ENCODE measurements at regions not wholly inside any gene's neighbourhood (a gene's known extent, or its start where the extent isn't known, plus 50 kb on each side); places are given as distances from the start of the nearest gene placed in this dataset.

DNA sequence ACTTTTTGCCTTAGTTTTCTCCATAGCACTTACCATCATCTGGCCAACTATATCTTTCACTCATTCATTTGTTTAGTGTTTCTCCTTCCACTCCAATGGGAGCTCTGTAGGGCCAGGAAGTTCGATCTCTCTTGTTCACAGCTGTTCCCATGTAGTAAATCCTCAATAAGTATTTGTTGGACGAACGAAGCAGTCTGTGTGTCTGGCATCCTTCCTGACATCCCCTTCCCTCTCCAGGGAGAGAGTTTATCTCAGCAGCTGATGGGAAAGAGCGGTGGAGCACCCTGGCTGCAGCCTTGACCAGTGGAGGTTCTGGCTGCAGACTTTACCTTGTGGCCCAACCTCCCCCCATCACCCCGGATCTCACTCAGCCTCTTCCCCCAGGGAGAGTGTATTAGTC is 141.7 kb downstream of the CHST1 start (continued):
- TF ChIP-seq, protein P1, sequence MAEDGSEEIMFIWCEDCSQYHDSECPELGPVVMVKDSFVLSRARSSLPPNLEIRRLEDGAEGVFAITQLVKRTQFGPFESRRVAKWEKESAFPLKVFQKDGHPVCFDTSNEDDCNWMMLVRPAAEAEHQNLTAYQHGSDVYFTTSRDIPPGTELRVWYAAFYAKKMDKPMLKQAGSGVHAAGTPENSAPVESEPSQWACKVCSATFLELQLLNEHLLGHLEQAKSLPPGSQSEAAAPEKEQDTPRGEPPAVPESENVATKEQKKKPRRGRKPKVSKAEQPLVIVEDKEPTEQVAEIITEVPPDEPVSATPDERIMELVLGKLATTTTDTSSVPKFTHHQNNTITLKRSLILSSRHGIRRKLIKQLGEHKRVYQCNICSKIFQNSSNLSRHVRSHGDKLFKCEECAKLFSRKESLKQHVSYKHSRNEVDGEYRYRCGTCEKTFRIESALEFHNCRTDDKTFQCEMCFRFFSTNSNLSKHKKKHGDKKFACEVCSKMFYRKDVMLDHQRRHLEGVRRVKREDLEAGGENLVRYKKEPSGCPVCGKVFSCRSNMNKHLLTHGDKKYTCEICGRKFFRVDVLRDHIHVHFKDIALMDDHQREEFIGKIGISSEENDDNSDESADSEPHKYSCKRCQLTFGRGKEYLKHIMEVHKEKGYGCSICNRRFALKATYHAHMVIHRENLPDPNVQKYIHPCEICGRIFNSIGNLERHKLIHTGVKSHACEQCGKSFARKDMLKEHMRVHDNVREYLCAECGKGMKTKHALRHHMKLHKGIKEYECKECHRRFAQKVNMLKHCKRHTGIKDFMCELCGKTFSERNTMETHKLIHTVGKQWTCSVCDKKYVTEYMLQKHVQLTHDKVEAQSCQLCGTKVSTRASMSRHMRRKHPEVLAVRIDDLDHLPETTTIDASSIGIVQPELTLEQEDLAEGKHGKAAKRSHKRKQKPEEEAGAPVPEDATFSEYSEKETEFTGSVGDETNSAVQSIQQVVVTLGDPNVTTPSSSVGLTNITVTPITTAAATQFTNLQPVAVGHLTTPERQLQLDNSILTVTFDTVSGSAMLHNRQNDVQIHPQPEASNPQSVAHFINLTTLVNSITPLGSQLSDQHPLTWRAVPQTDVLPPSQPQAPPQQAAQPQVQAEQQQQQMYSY (CRISPR knock-in tag; IDR thresholded peaks at IDR 0.05): no peak
- TF ChIP-seq, protein P2, sequence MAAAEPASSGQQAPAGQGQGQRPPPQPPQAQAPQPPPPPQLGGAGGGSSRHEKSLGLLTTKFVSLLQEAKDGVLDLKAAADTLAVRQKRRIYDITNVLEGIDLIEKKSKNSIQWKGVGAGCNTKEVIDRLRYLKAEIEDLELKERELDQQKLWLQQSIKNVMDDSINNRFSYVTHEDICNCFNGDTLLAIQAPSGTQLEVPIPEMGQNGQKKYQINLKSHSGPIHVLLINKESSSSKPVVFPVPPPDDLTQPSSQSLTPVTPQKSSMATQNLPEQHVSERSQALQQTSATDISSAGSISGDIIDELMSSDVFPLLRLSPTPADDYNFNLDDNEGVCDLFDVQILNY (CRISPR knock-in tag; IDR thresholded peaks at IDR 0.05): no peak
- TF ChIP-seq MXD4 (CRISPR knock-in tag; IDR thresholded peaks at IDR 0.05; ENCODE audit: borderline replicate concordance) (no peak), ZNF416 (CRISPR knock-in tag; IDR thresholded peaks at IDR 0.05) (no peak), RORB (CRISPR knock-in tag; IDR thresholded peaks at IDR 0.05) (no peak), GRHL2 (CRISPR knock-in tag; IDR thresholded peaks at IDR 0.05; ENCODE audit: insufficient replicate concordance, severe bottlenecking) (no peak), AFF4 (CRISPR knock-in tag; IDR thresholded peaks at IDR 0.05; ENCODE audit: borderline replicate concordance) (no peak), NFATC4 (CRISPR knock-in tag; IDR thresholded peaks at IDR 0.05) (no peak), ZMAT4 (CRISPR knock-in tag; IDR thresholded peaks at IDR 0.05) (no peak), ZNF121 (CRISPR knock-in tag; IDR thresholded peaks at IDR 0.05) (no peak)

GRCh38 chr11:45518833-45519535 is 146.4 kb downstream of the CHST1 start:
- ChIA-PET CTCF (no interaction called here), POLR2A (no interaction called here)
- ATAC-seq (no peak), DNase-seq (ENCODE audit: low spot score) (no peak)
- no peaks in the 10 kb centered on the region for H3K36me3 Mint-ChIP-seq
- H3K9me3 Mint-ChIP-seq: peaks cover 14% of the 10 kb centered on the region
- H3K4me3 Mint-ChIP-seq: no peak overlapping the region
- peaks cover 19% of the 10 kb centered on the region for H3K27me3 Mint-ChIP-seq (ENCODE audit: low read depth)
- H3K27ac Mint-ChIP-seq: no peak overlapping the region
- H3K4me1 Mint-ChIP-seq: peaks cover 12% of the 10 kb centered on the region
- TF ChIP-seq ZNF121 (CRISPR knock-in tag; IDR thresholded peaks at IDR 0.05) (no peak), RELA (CRISPR knock-in tag; IDR thresholded peaks at IDR 0.05; ENCODE audit: borderline replicate concordance) (no peak), NR1H2 (CRISPR knock-in tag; IDR thresholded peaks at IDR 0.05) (no peak), ZBTB21 (CRISPR knock-in tag; IDR thresholded peaks at IDR 0.05; ENCODE audit: borderline replicate concordance) (no peak), FOXJ3 (CRISPR knock-in tag; IDR thresholded peaks at IDR 0.05; ENCODE audit: borderline replicate concordance) (no peak), E2F4 (CRISPR knock-in tag; IDR thresholded peaks at IDR 0.05; ENCODE audit: borderline replicate concordance, low read depth) (no peak), CREM (CRISPR knock-in tag; IDR thresholded peaks at IDR 0.05) (no peak), IRF2 (CRISPR knock-in tag; IDR thresholded peaks at IDR 0.05; ENCODE audit: borderline replicate concordance, low read depth) (no peak)
- TF ChIP-seq, protein P3, sequence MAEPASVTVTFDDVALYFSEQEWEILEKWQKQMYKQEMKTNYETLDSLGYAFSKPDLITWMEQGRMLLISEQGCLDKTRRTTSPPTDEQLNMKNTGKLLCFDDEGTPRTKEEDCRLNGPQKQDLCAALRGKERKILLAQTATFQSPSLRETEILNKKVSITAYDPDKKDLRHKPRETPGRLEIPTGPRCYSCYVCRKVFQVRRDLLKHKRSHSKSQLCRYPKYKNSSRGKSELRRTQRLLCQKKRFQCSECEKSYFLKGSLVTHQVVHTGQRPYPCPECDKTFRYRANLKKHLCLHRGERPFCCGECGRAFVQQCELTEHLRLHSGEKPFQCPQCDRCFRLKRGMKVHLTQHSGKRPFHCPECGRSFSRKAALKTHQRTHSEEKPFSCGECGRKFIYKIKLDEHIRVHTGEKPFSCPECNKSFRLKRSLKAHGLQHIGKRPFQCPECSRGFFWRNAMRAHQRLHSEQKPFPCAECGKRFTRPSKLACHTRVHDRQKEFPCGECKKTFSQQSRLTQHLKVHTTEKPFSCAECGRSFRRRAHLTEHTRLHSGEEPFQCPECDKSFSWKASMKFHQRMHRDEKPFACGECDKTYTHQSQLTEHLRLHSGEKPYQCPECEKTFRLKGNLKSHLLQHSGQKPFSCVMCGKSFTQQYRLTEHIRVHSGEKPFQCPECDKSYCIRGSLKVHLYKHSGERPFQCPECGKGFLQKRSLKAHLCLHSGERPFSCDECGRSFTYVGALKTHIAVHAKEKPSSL (CRISPR knock-in tag; conservative IDR thresholded peaks at IDR 0.05): no peak
- TF ChIP-seq, protein P4, sequence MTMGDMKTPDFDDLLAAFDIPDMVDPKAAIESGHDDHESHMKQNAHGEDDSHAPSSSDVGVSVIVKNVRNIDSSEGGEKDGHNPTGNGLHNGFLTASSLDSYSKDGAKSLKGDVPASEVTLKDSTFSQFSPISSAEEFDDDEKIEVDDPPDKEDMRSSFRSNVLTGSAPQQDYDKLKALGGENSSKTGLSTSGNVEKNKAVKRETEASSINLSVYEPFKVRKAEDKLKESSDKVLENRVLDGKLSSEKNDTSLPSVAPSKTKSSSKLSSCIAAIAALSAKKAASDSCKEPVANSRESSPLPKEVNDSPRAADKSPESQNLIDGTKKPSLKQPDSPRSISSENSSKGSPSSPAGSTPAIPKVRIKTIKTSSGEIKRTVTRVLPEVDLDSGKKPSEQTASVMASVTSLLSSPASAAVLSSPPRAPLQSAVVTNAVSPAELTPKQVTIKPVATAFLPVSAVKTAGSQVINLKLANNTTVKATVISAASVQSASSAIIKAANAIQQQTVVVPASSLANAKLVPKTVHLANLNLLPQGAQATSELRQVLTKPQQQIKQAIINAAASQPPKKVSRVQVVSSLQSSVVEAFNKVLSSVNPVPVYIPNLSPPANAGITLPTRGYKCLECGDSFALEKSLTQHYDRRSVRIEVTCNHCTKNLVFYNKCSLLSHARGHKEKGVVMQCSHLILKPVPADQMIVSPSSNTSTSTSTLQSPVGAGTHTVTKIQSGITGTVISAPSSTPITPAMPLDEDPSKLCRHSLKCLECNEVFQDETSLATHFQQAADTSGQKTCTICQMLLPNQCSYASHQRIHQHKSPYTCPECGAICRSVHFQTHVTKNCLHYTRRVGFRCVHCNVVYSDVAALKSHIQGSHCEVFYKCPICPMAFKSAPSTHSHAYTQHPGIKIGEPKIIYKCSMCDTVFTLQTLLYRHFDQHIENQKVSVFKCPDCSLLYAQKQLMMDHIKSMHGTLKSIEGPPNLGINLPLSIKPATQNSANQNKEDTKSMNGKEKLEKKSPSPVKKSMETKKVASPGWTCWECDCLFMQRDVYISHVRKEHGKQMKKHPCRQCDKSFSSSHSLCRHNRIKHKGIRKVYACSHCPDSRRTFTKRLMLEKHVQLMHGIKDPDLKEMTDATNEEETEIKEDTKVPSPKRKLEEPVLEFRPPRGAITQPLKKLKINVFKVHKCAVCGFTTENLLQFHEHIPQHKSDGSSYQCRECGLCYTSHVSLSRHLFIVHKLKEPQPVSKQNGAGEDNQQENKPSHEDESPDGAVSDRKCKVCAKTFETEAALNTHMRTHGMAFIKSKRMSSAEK (CRISPR knock-in tag; IDR thresholded peaks at IDR 0.05; ENCODE audit: borderline replicate concordance): no peak
